Prostate gland (tissue), 2 donors: ENCODE measurements at regions not wholly inside any gene's neighbourhood (a gene's known extent, or its start where the extent isn't known, plus 50 kb on each side); places are given as distances from the start of the nearest gene placed in this dataset.

Experiments
- DNase-seq: peaks from one replicate; pipeline ENCODE4 v3.0.0-alpha.2; 2019; ENCODE audit warnings: low spot score
- H3K27ac ChIP-seq, 2 donors: fragments of 200-600 bp; sonication (generic); 2 replicates each; pipeline ENCODE4 v1.5.1; 2017 to 2019
- H3K27me3 ChIP-seq: fragments of 200-600 bp; sonication (generic); replicated peaks from 2 replicates; pipeline ENCODE4 v1.5.1; 2019; ENCODE audit not compliant: insufficient read depth
- H3K36me3 ChIP-seq, 2 donors: fragments of 200-600 bp; sonication (generic); 1 replicate in 1 of 2; 2 replicates in 1 of 2; pipeline versions ENCODE4 v1.5.1 to v1.8.1; 2017 to 2019
- H3K4me1 ChIP-seq: fragments of 200-600 bp; sonication (generic); replicated peaks from 2 replicates; pipeline ENCODE4 v1.5.1; 2019
- H3K4me3 ChIP-seq, 2 donors: fragments of 200-600 bp; sonication (generic); 2 replicates each; pipeline ENCODE4 v1.5.1; 2017 to 2019
- H3K9me3 ChIP-seq: fragments of 200-600 bp; sonication (generic); 2 replicates; pipeline ENCODE4 v1.5.1; 2017
- POLR2A ChIP-seq: fragments of 450-650 bp; IDR thresholded peaks from one replicate; pipeline ENCODE4 v1.6.1; 2016; ENCODE audit warnings: antibody characterized with exemption, mild to moderate bottlenecking
- POLR2AphosphoS5 ChIP-seq: sonication (generic); formaldehyde crosslinking; IDR thresholded peaks from one replicate; pipeline ENCODE4 v1.6.1; 2017; ENCODE audit warnings: antibody characterized with exemption
- WGBS: methylation state at CpG from one replicate; pipeline ENCODE4 v1.1.5; 2018; 5-methylcytosine and 5-hydroxymethylcytosine counted together
- intact Hi-C: fragments of 100-400 bp; cut with DNase I; formaldehyde crosslinking; loops from one replicate; pipeline ENCODE4 v1.14.2; 2022
- TF ChIP-seq, protein P1 (sequence below), 4 experiments: fragments of 200-600 bp in 2 of 4; fragments of 450-650 bp in 2 of 4; sonication (generic) in 2 of 4; IDR thresholded peaks; 1 replicate in 3 of 4; 2 replicates in 1 of 4; pipeline ENCODE4 v1.5.1; 2016 to 2019; ENCODE audit warnings: antibody characterized with exemption in 4 of 4, mild to moderate bottlenecking in 2 of 4, moderate library complexity in 2 of 4

DNA sequence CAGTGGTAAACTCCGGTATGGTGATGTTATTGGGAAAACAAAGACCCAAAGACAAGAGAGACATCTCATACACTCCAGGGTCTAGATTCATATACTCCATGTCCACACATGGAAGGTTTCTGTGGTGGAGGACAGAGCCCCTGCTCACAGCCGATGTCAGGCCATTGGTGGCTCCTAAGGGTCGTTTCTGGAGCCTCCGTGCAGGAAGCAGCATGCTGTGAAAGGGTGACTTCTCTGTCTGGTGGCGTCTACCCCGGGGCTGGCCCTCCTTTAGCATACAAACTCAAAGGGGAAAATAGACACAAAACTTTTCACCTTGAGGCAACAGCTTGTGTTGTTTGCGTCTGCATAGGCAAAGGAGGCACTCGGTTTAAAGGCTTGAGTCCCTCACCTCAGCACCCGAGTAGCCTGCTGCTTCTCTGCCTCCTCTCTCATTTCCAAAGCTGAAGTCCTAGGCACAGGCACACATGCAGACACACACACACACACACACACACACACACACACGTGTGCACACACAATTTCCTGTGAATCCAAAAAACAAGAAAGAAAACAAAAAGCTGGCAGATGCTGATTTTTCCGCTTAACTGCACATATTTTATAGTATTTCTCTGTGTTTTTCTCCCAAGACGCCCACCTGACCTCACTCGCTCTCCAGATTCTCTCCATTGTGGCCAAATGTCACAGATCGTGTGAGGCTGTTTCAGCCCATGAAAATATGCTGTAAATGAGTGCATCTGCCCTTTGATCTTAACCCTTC lies 601.4 kb upstream of the MGMT start:
- H3K36me3 ChIP-seq, result no peaks in the 10 kb centered on the region
- no peak for DNase-seq
- H3K27me3 ChIP-seq, result no peaks in the 10 kb centered on the region
- intact Hi-C loops, result loop anchor here (10.0 kb wide), 1 partner anchor 231 kb away; no protein-coding TSS in a partner anchor
- no peak overlapping the region for H3K4me3 ChIP-seq
- no peaks in the 10 kb centered on the region for H3K9me3 ChIP-seq
- 75% methylated on average over 14 of the region's 14 CpGs for WGBS
- H3K27ac ChIP-seq, result peak overlapping the region in 1 of 2 donors; percentile 48
- peaks cover 3% of the 10 kb centered on the region for H3K4me1 ChIP-seq
- TF ChIP-seq, protein P1, sequence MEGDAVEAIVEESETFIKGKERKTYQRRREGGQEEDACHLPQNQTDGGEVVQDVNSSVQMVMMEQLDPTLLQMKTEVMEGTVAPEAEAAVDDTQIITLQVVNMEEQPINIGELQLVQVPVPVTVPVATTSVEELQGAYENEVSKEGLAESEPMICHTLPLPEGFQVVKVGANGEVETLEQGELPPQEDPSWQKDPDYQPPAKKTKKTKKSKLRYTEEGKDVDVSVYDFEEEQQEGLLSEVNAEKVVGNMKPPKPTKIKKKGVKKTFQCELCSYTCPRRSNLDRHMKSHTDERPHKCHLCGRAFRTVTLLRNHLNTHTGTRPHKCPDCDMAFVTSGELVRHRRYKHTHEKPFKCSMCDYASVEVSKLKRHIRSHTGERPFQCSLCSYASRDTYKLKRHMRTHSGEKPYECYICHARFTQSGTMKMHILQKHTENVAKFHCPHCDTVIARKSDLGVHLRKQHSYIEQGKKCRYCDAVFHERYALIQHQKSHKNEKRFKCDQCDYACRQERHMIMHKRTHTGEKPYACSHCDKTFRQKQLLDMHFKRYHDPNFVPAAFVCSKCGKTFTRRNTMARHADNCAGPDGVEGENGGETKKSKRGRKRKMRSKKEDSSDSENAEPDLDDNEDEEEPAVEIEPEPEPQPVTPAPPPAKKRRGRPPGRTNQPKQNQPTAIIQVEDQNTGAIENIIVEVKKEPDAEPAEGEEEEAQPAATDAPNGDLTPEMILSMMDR (IDR thresholded peaks at IDR 0.05), result no peak
- no peak for TF ChIP-seq POLR2A
- no peak for TF ChIP-seq POLR2AphosphoS5

DNA sequence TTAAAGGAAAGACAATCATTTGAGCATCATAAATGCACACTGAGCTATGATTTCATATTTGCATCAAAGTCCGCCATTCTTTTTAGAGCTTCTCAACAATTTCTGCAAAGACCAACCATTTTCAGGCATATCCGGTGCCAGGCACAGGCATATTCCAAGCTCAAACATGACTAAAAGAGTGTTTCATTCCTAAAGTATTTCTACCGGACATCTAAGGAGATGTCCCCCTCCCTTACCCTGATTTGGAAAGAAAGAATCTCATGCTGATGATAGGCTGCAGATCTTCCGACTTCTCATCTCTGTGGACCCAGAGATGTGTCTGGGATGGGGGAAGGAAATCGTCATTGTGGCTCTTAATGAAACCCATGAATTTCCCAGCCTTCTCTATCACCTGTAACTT lies 600.5 kb upstream of the MGMT start:
- intact Hi-C loops, result loop anchor here (10.0 kb wide), 1 partner anchor 232 kb away; no protein-coding TSS in a partner anchor
- 74% methylated on average over 5 of the region's 5 CpGs for WGBS
- DNase-seq, result no peak
- TF ChIP-seq POLR2A (no peak), POLR2AphosphoS5 (no peak)
- TF ChIP-seq, protein P1 (IDR thresholded peaks at IDR 0.05), result no peak
- H3K36me3 ChIP-seq, result no peaks in the 10 kb centered on the region
- no peaks in the 10 kb centered on the region for H3K27me3 ChIP-seq
- H3K4me3 ChIP-seq, result no peak overlapping the region
- no peaks in the 10 kb centered on the region for H3K9me3 ChIP-seq
- peak overlapping the region in 1 of 2 donors; percentile 48 for H3K27ac ChIP-seq
- peaks cover 3% of the 10 kb centered on the region for H3K4me1 ChIP-seq

DNA sequence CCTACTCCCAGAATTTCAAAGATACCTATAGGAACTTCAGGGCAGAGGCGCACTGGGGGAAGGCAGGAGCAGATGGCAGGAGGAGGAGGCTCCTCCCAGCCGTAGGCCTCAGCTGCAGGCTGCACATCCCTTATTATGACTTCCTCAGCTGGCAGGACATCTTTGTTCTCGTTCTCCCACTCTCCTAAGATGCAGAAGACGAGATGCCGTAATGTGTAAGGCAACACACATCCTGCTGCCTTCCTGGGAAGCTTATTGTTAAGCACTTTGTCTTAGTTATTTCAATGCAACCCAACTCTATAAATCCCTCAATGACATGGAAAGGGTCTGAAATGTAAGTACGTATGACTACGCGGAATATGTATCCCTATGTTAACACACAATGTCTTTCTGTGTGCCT lies 599.8 kb upstream of the MGMT start:
- Histone ChIP-seq H3K36me3 (no peaks in the 10 kb centered on the region), H3K9me3 (no peaks in the 10 kb centered on the region), H3K4me3 (no peak overlapping the region), H3K4me1 (peaks cover 3% of the 10 kb centered on the region), H3K27ac (peak overlapping the region in 1 of 2 donors; percentile 48), H3K27me3 (no peaks in the 10 kb centered on the region)
- 95% methylated on average over 8 of the region's 8 CpGs for WGBS
- TF ChIP-seq POLR2AphosphoS5 (no peak), POLR2A (no peak)
- TF ChIP-seq, protein P1 (IDR thresholded peaks at IDR 0.05), result no peak
- intact Hi-C loops, result loop anchor here (10.0 kb wide), 1 partner anchor 232 kb away; no protein-coding TSS in a partner anchor
- DNase-seq, result no peak

DNA sequence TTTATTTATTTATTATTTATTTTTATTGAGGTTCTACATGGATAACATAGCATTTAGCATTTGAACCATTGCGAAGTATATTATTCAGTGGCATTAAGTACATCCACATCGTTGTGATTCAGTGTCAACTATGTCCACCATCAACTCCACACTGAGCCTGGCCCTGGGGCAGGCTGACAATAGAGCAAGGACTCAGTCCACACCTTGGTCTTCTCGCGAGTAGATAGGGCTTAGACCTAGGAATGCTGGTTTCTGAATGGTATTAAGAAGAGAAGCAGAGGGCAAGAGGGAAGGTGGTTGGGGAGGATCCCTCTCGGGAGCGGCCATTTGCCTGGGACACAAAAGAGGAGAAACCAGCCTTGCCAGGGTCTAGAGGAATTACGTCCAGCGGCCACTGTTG lies 599.2 kb upstream of the MGMT start:
- H3K27me3 ChIP-seq, result no peaks in the 10 kb centered on the region
- WGBS, result 95% methylated on average over 8 of the region's 8 CpGs
- intact Hi-C loops, result loop anchor here (10.0 kb wide), 1 partner anchor 233 kb away; no protein-coding TSS in a partner anchor

More for the DNA sequence above, 599.2 kb upstream of the MGMT start:
- DNase-seq, result no peak
- Histone ChIP-seq H3K27ac (no peak overlapping the region), H3K4me1 (peaks cover 3% of the 10 kb centered on the region), H3K4me3 (no peak overlapping the region), H3K9me3 (no peaks in the 10 kb centered on the region), H3K36me3 (no peaks in the 10 kb centered on the region)
- TF ChIP-seq POLR2AphosphoS5 (no peak), POLR2A (no peak)
- TF ChIP-seq, protein P1 (IDR thresholded peaks at IDR 0.05), result no peak
